ENCODE measurements at regions not wholly inside any gene's neighbourhood (a gene's known extent, or its start where the extent isn't known, plus 50 kb on each side); places are given as distances from the start of the nearest gene placed in this dataset.

GRCh38 chr14:82411298-82411697 is 877.6 kb upstream of the SEL1L start:
- TF ChIP-seq, protein P1, sequence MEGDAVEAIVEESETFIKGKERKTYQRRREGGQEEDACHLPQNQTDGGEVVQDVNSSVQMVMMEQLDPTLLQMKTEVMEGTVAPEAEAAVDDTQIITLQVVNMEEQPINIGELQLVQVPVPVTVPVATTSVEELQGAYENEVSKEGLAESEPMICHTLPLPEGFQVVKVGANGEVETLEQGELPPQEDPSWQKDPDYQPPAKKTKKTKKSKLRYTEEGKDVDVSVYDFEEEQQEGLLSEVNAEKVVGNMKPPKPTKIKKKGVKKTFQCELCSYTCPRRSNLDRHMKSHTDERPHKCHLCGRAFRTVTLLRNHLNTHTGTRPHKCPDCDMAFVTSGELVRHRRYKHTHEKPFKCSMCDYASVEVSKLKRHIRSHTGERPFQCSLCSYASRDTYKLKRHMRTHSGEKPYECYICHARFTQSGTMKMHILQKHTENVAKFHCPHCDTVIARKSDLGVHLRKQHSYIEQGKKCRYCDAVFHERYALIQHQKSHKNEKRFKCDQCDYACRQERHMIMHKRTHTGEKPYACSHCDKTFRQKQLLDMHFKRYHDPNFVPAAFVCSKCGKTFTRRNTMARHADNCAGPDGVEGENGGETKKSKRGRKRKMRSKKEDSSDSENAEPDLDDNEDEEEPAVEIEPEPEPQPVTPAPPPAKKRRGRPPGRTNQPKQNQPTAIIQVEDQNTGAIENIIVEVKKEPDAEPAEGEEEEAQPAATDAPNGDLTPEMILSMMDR (IDR thresholded peaks at IDR 0.05), result no peak
- no peak for TF ChIP-seq SIN3A (IDR thresholded peaks at IDR 0.05; ENCODE audit: borderline replicate concordance, insufficient read depth, low read depth, low read length)
- no peak for TF ChIP-seq POLR2AphosphoS5 (IDR thresholded peaks at IDR 0.05; ENCODE audit: low read depth, low read length)
